ENCODE measurements at regions not wholly inside any gene's neighbourhood (a gene's known extent, or its start where the extent isn't known, plus 50 kb on each side); places are given as distances from the start of the nearest gene placed in this dataset.

DNA sequence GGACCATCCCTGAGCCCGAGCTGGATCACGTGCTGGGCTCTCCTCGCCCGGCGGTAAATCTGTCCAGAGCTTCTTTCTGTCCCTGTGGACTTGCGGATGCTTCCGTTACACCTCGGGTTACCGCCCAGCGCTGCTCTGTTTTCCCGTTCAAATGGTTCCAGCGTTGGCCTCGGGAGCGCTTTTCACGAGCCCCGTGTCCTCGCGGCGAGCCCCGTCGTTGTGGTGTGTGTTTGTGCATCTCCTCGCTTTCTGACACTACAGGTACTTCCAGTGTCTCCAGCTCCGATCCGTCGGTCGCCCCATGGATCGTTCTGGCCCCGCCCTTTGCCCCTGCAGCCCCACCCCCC is 77.4 kb downstream of the RTP5 start:
- ATAC-seq (no peak), DNase-seq (ENCODE audit: low read depth, low spot score) (no peak)
- Histone ChIP-seq H3K27me3 (ENCODE audit: insufficient read depth, low read length) (no peaks in the 10 kb centered on the region), H3K9me2 (ENCODE audit: insufficient read depth) (no peaks in the 10 kb centered on the region), H3K4me1 (ENCODE audit: control insufficient read depth in 1 of 2, insufficient read depth in 2 of 2, low read length in 2 of 2) (no peaks in the 10 kb centered on the region), H2AFZ (ENCODE audit: low read depth, low read length, poor library complexity, severe bottlenecking) (no peak overlapping the region), H3K79me2 (ENCODE audit: insufficient read depth, low read length) (no peaks in the 10 kb centered on the region), H4K20me1 (ENCODE audit: insufficient read depth) (no peaks in the 10 kb centered on the region), H3K36me3 (ENCODE audit: control insufficient read depth in 1 of 2, insufficient read depth in 2 of 2, low read length in 2 of 2) (no peaks in the 10 kb centered on the region), H3K4me2 (ENCODE audit: low read length) (no peak overlapping the region), H3K27ac (ENCODE audit: low read depth, low read length) (no peak overlapping the region), H3K9me3 (ENCODE audit: control insufficient read depth in 1 of 2, insufficient read depth in 1 of 2, low read depth in 1 of 2, low read length in 2 of 2) (no peaks in the 10 kb centered on the region), H3K9ac (ENCODE audit: low read length) (no peak overlapping the region), H3K4me3 (replicated peaks in 1 of 2; ENCODE audit: low read depth in 1 of 2, low read length in 2 of 2) (no peak overlapping the region)
- ChIA-PET CTCF (no interaction called here), POLR2A (no interaction called here), RAD21 (ENCODE audit: low non-redundant PET in 1 of 2, low total read pairs in 2 of 2, uncharacterized antibody in 2 of 2, unreplicated experiment in 2 of 2) (no interaction called here)
- intact Hi-C loops (cut with micrococcal nuclease), result no loop called here
- no TSS peak for BruUV-seq (replicated peaks)
- TF ChIP-seq POLR2AphosphoS5 (IDR thresholded peaks at IDR 0.05; ENCODE audit: low read depth, low read length) (no peak), YY1 (IDR thresholded peaks at IDR 0.05; ENCODE audit: extremely low read depth, insufficient replicate concordance, low read depth, low read length) (no peak), EZH2phosphoT487 (IDR thresholded peaks at IDR 0.05; ENCODE audit: borderline replicate concordance) (no peak), SIN3A (IDR thresholded peaks at IDR 0.05; ENCODE audit: low read depth) (no peak), POLR2A (IDR thresholded peaks at IDR 0.05; ENCODE audit: borderline replicate concordance, extremely low read depth, insufficient read depth, insufficient read length) (no peak), CEBPB (IDR thresholded peaks at IDR 0.05; ENCODE audit: low read depth) (no peak), SP1 (IDR thresholded peaks at IDR 0.05; ENCODE audit: low read depth) (no peak), EZH2 (IDR thresholded peaks at IDR 0.05) (no peak), JUND (IDR thresholded peaks at IDR 0.05) (no peak), EGR1 (IDR thresholded peaks at IDR 0.05; ENCODE audit: low read depth) (no peak), SRF (IDR thresholded peaks at IDR 0.05; ENCODE audit: low read depth) (no peak), ZFX (IDR thresholded peaks at IDR 0.05) (no peak), ZNF274 (IDR thresholded peaks at IDR 0.05; ENCODE audit: low read depth, low read length) (no peak), FOSL1 (IDR thresholded peaks at IDR 0.05; ENCODE audit: low read depth) (no peak)
- TF ChIP-seq, protein P1, sequence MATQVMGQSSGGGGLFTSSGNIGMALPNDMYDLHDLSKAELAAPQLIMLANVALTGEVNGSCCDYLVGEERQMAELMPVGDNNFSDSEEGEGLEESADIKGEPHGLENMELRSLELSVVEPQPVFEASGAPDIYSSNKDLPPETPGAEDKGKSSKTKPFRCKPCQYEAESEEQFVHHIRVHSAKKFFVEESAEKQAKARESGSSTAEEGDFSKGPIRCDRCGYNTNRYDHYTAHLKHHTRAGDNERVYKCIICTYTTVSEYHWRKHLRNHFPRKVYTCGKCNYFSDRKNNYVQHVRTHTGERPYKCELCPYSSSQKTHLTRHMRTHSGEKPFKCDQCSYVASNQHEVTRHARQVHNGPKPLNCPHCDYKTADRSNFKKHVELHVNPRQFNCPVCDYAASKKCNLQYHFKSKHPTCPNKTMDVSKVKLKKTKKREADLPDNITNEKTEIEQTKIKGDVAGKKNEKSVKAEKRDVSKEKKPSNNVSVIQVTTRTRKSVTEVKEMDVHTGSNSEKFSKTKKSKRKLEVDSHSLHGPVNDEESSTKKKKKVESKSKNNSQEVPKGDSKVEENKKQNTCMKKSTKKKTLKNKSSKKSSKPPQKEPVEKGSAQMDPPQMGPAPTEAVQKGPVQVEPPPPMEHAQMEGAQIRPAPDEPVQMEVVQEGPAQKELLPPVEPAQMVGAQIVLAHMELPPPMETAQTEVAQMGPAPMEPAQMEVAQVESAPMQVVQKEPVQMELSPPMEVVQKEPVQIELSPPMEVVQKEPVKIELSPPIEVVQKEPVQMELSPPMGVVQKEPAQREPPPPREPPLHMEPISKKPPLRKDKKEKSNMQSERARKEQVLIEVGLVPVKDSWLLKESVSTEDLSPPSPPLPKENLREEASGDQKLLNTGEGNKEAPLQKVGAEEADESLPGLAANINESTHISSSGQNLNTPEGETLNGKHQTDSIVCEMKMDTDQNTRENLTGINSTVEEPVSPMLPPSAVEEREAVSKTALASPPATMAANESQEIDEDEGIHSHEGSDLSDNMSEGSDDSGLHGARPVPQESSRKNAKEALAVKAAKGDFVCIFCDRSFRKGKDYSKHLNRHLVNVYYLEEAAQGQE (IDR thresholded peaks at IDR 0.05; ENCODE audit: low read depth), result no peak
- TF ChIP-seq, protein P2, sequence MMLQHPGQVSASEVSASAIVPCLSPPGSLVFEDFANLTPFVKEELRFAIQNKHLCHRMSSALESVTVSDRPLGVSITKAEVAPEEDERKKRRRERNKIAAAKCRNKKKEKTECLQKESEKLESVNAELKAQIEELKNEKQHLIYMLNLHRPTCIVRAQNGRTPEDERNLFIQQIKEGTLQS (IDR thresholded peaks at IDR 0.05), result no peak
- TF ChIP-seq, protein P3, sequence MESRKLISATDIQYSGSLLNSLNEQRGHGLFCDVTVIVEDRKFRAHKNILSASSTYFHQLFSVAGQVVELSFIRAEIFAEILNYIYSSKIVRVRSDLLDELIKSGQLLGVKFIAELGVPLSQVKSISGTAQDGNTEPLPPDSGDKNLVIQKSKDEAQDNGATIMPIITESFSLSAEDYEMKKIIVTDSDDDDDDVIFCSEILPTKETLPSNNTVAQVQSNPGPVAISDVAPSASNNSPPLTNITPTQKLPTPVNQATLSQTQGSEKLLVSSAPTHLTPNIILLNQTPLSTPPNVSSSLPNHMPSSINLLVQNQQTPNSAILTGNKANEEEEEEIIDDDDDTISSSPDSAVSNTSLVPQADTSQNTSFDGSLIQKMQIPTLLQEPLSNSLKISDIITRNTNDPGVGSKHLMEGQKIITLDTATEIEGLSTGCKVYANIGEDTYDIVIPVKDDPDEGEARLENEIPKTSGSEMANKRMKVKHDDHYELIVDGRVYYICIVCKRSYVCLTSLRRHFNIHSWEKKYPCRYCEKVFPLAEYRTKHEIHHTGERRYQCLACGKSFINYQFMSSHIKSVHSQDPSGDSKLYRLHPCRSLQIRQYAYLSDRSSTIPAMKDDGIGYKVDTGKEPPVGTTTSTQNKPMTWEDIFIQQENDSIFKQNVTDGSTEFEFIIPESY (IDR thresholded peaks at IDR 0.05; ENCODE audit: extremely low read depth, insufficient replicate concordance, low read length), result no peak
- TF ChIP-seq, protein P4, sequence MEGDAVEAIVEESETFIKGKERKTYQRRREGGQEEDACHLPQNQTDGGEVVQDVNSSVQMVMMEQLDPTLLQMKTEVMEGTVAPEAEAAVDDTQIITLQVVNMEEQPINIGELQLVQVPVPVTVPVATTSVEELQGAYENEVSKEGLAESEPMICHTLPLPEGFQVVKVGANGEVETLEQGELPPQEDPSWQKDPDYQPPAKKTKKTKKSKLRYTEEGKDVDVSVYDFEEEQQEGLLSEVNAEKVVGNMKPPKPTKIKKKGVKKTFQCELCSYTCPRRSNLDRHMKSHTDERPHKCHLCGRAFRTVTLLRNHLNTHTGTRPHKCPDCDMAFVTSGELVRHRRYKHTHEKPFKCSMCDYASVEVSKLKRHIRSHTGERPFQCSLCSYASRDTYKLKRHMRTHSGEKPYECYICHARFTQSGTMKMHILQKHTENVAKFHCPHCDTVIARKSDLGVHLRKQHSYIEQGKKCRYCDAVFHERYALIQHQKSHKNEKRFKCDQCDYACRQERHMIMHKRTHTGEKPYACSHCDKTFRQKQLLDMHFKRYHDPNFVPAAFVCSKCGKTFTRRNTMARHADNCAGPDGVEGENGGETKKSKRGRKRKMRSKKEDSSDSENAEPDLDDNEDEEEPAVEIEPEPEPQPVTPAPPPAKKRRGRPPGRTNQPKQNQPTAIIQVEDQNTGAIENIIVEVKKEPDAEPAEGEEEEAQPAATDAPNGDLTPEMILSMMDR (IDR thresholded peaks at IDR 0.05 in 2 of 3, conservative IDR thresholded peaks at IDR 0.05 in 1 of 3; ENCODE audit: borderline replicate concordance in 1 of 3, insufficient read depth in 1 of 3, low read depth in 2 of 3, low read length in 2 of 3), result no peak
